ENCODE measurements at regions not wholly inside any gene's neighbourhood (a gene's known extent, or its start where the extent isn't known, plus 50 kb on each side); places are given as distances from the start of the nearest gene placed in this dataset.

DNA sequence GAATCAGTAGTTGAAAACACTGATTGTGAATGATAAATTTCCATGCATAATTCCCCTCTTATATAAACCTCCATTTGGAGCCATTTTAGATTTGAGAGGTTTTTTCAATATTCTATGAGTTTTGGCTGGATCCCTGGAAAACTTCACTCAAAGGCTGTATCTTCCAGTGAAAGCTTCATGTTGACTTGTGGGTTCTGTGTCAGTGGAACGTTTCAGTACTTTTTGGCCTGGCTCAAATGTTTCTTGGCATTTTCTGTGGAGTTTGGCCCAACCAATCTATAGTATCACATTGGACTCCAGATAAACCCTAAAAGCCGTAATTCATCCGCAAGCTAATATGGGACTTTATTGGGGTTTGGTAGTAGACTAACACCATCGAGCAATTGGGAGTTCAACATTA is 172.6 kb upstream of the PRPS1L1 start:
- FAIRE-seq, result no peak
- Histone ChIP-seq H3K4me1 (ENCODE audit: control insufficient read depth, insufficient read depth, low read length) (no peaks in the 10 kb centered on the region), H3K4me2 (ENCODE audit: control insufficient read depth, insufficient read depth) (no peak overlapping the region), H3K36me3 (ENCODE audit: control insufficient read depth in 2 of 2, insufficient read depth in 2 of 2, low read length in 1 of 2) (no peaks in the 10 kb centered on the region), H3K79me2 (ENCODE audit: control insufficient read depth, insufficient read depth, low read length) (no peaks in the 10 kb centered on the region), H3K9me3 (replicated peaks; ENCODE audit: control insufficient read depth, insufficient read depth, low read length) (no peaks in the 10 kb centered on the region), H3K4me3 (no peak overlapping the region), H3K27ac (ENCODE audit: control insufficient read depth, insufficient read depth) (no peak overlapping the region), H3K9ac (ENCODE audit: control insufficient read depth, insufficient read depth, low read length) (no peak overlapping the region), H3K27me3 (replicated peaks in 1 of 2; ENCODE audit: control insufficient read depth in 2 of 2, insufficient read depth in 2 of 2, low read length in 1 of 2) (no peaks in the 10 kb centered on the region; a peak in 1 of 4 replicates), H4K20me1 (ENCODE audit: control insufficient read depth, insufficient read depth) (no peaks in the 10 kb centered on the region), H2AFZ (ENCODE audit: control insufficient read depth, low read depth, low read length) (no peak overlapping the region)
- DNase-seq (ENCODE audit: low read depth, low spot score), result no peak
- in situ Hi-C loops (cut with MboI), result no loop called here
- ChIA-PET SMC1A (ENCODE audit: uncharacterized antibody, unreplicated experiment) (no interaction called here), CTCF (interaction anchor here (1.3 kb wide), 2 partner anchors 9 to 17 kb away, joined by 3 read pairs; no protein-coding TSS in a partner anchor), RAD21 (ENCODE audit: unreplicated experiment) (no interaction called here), POLR2A (no interaction called here)
- no TSS peak for BruUV-seq (replicated peaks)
- intact Hi-C loops (cut with micrococcal nuclease; ENCODE audit: unreplicated experiment), result no loop called here
- WGBS (ENCODE audit: insufficient coverage, insufficient replicate concordance, low lambda C conversion rate, missing lambda C conversion rate), result 48% methylated on average over 4 of the region's 4 CpGs
- TF ChIP-seq TBL1XR1 (IDR thresholded peaks at IDR 0.05; ENCODE audit: low read depth, low read length) (no peak), HCFC1 (IDR thresholded peaks at IDR 0.05; ENCODE audit: low read length) (no peak), EZH2 (IDR thresholded peaks at IDR 0.05; ENCODE audit: borderline replicate concordance, control insufficient read depth, low read depth, low read length) (no peak)
- no peak for ATAC-seq

DNA sequence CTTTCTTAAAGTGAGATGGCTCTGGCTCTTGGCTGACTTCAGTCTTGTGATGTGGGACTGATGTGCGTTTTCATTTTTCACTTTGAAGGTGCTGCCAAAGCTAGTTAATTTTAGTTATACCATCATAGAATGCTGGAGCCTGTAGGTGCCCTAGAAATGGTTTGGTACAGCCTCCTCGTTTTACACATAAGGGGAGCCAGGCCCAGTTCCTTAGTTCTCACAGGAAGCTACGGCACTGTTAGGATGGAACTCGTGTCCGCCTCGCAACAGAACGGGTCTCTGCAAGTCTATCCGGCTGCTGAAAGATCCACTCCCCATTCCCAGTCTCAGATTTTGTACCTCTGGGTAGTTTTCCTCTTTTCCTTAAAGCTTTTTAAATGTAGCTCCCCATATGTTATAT is 173.2 kb upstream of the PRPS1L1 start:
- no peaks in the 10 kb centered on the region for H3K4me1 ChIP-seq (ENCODE audit: control insufficient read depth, insufficient read depth, low read length)
- ChIA-PET RAD21 (ENCODE audit: unreplicated experiment) (no interaction called here), SMC1A (ENCODE audit: uncharacterized antibody, unreplicated experiment) (interaction anchor here (1.0 kb wide), 1 partner anchor 90 kb away, joined by 3 read pairs; no protein-coding TSS in a partner anchor), CTCF (interaction anchor here (1.3 kb wide), 2 partner anchors 10 to 17 kb away, joined by 3 read pairs; no protein-coding TSS in a partner anchor), POLR2A (no interaction called here)
- ATAC-seq (no peak), DNase-seq (ENCODE audit: low read depth, low spot score) (no peak), FAIRE-seq (no peak)
- intact Hi-C loops (cut with micrococcal nuclease; ENCODE audit: unreplicated experiment) (no loop called here), in situ Hi-C loops (cut with MboI) (no loop called here)
- H3K4me2 ChIP-seq (ENCODE audit: control insufficient read depth, insufficient read depth), result no peak overlapping the region
- no peaks in the 10 kb centered on the region; a peak in 1 of 4 replicates for H3K27me3 ChIP-seq (replicated peaks in 1 of 2; ENCODE audit: control insufficient read depth in 2 of 2, insufficient read depth in 2 of 2, low read length in 1 of 2)
- TF ChIP-seq FOS (IDR thresholded peaks at IDR 0.05; ENCODE audit: borderline replicate concordance, extremely low read depth, insufficient read length), result no peak
- TF ChIP-seq IRF5 (IDR thresholded peaks at IDR 0.05; ENCODE audit: borderline replicate concordance), result no peak
- no peak for TF ChIP-seq PML (IDR thresholded peaks at IDR 0.05; ENCODE audit: low read length)
- TF ChIP-seq MTA2 (IDR thresholded peaks at IDR 0.05; ENCODE audit: low read depth), result no peak
- no peaks in the 10 kb centered on the region for H3K36me3 ChIP-seq (ENCODE audit: control insufficient read depth in 2 of 2, insufficient read depth in 2 of 2, low read length in 1 of 2)
- H3K9me3 ChIP-seq (replicated peaks; ENCODE audit: control insufficient read depth, insufficient read depth, low read length), result no peaks in the 10 kb centered on the region
- 64% methylated on average over 8 of the region's 8 CpGs for WGBS (ENCODE audit: insufficient coverage, insufficient replicate concordance, low lambda C conversion rate, missing lambda C conversion rate)
- H4K20me1 ChIP-seq (ENCODE audit: control insufficient read depth, insufficient read depth), result no peaks in the 10 kb centered on the region
- H3K27ac ChIP-seq (ENCODE audit: control insufficient read depth, insufficient read depth), result no peak overlapping the region
- no peak overlapping the region for H3K9ac ChIP-seq (ENCODE audit: control insufficient read depth, insufficient read depth, low read length)
- H3K4me3 ChIP-seq, result no peak overlapping the region
- no peak overlapping the region for H2AFZ ChIP-seq (ENCODE audit: control insufficient read depth, low read depth, low read length)
- no TSS peak for BruUV-seq (replicated peaks)
- H3K79me2 ChIP-seq (ENCODE audit: control insufficient read depth, insufficient read depth, low read length), result no peaks in the 10 kb centered on the region
